ENCODE measurements at regions not wholly inside any gene's neighbourhood (a gene's known extent, or its start where the extent isn't known, plus 50 kb on each side); places are given as distances from the start of the nearest gene placed in this dataset.

GRCh38 chr6:71406865-71407860, 118.6 kb downstream of the OGFRL1 start:
- no peaks in the 10 kb centered on the region for H3K9me3 Mint-ChIP-seq
- peaks cover 38% of the 10 kb centered on the region for H3K36me3 Mint-ChIP-seq (ENCODE audit: low read depth)
- no peak for DNase-seq
- H3K4me3 Mint-ChIP-seq, result no peak overlapping the region
- peak overlapping the region; percentile 67 for H3K27ac Mint-ChIP-seq
- TF ChIP-seq, protein P1, sequence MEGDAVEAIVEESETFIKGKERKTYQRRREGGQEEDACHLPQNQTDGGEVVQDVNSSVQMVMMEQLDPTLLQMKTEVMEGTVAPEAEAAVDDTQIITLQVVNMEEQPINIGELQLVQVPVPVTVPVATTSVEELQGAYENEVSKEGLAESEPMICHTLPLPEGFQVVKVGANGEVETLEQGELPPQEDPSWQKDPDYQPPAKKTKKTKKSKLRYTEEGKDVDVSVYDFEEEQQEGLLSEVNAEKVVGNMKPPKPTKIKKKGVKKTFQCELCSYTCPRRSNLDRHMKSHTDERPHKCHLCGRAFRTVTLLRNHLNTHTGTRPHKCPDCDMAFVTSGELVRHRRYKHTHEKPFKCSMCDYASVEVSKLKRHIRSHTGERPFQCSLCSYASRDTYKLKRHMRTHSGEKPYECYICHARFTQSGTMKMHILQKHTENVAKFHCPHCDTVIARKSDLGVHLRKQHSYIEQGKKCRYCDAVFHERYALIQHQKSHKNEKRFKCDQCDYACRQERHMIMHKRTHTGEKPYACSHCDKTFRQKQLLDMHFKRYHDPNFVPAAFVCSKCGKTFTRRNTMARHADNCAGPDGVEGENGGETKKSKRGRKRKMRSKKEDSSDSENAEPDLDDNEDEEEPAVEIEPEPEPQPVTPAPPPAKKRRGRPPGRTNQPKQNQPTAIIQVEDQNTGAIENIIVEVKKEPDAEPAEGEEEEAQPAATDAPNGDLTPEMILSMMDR (IDR thresholded peaks at IDR 0.05), result no peak
- peaks cover 6% of the 10 kb centered on the region for H3K27me3 Mint-ChIP-seq (ENCODE audit: low read depth, poor library complexity)
- H3K4me1 Mint-ChIP-seq, result peaks cover 55% of the 10 kb centered on the region

DNA sequence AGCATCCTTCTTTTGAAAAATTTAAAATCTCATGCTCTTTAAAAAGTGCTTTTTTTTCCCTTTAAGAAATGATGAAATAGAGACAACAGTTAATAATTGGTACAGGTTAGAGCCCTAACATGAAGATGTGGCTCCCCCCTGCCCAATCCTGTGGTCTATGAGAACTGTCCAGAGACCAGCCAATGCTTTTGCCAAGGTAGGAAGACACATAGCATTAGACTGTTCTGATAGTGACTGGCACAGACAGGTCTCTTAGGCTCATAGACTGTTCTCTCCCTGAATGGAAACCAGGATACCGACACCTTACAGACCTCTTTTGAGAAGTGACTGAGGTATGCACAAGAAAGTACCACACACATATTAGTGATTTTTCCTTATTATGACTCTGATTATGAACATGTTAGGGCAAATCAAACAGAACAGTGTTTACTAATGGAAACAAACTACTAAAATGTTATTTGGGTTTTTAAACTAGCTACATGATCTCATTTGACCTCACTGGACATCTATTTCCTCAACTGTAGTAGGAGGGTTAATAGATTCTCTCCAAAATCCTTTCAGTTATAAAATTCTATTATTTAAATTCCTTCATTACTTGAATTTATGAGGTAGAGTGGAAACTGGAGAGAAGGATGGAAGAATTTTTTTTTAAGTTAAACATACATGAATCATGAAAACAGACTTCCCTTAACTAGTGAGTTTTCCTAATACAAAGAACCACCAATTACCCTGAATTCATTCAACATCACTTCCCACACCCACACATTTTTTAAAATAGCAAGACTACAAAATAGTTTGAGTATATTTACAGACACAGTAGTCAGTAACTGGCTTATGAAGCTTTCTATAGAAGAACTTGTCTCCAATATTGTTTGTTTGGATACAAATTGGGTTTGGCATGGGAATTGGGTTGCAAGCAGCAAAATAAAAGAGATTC, 120.4 kb downstream of the OGFRL1 start:
- H3K9me3 Mint-ChIP-seq, result no peaks in the 10 kb centered on the region
- H3K36me3 Mint-ChIP-seq (ENCODE audit: low read depth), result peaks cover 40% of the 10 kb centered on the region
- no peak for DNase-seq
- H3K4me3 Mint-ChIP-seq, result no peak overlapping the region
- peaks cover 6% of the 10 kb centered on the region for H3K27me3 Mint-ChIP-seq (ENCODE audit: low read depth, poor library complexity)
- peak overlapping the region; percentile 24 for H3K27ac Mint-ChIP-seq
- peaks cover 49% of the 10 kb centered on the region for H3K4me1 Mint-ChIP-seq
- TF ChIP-seq, protein P1 (IDR thresholded peaks at IDR 0.05), result no peak

DNA sequence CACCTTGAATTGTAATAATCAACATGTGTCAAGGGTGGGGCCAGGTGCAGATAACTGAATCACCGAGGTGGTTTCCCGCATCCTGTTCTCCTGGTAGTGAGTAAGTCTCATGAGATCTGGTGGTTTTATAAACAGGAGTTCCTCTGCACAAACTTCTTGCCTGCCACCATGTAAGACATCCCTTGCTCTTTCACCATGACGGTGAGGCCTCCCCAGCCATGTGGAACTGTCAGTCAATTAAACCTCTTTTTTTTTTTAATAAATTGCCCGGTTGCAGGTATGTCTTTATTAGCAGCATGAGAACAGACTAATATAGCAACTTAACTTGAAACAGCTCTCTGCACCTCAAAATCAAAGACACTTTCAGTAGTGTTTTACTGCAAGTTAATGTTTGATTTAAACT, 121.6 kb downstream of the OGFRL1 start:
- H3K4me3 Mint-ChIP-seq, result no peak overlapping the region
- H3K27me3 Mint-ChIP-seq (ENCODE audit: low read depth, poor library complexity), result peaks cover 6% of the 10 kb centered on the region
- no peak overlapping the region for H3K27ac Mint-ChIP-seq
- no peaks in the 10 kb centered on the region for H3K9me3 Mint-ChIP-seq
- TF ChIP-seq, protein P1 (IDR thresholded peaks at IDR 0.05), result no peak
- H3K36me3 Mint-ChIP-seq (ENCODE audit: low read depth), result peaks cover 49% of the 10 kb centered on the region
- no peak for DNase-seq
- peaks cover 44% of the 10 kb centered on the region for H3K4me1 Mint-ChIP-seq

DNA sequence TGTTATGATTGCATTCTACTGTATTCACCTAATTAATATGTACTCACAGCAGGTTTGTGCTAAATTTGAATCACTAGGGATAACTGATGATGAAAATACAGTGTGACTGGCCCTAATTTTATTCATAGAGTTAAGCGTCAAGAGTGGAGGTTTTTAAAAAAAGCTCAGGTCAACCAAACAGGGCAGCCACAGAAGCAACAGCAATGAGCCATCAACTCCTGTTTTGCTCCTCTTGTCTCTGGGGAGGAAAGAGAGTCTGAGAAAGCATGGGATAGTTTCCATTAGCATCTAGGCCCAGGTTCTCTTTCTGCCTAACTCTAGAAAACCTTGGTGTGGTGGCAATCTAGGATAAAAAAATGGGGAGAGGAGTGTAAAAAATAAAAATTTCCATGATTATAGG, 122.1 kb downstream of the OGFRL1 start:
- H3K27me3 Mint-ChIP-seq (ENCODE audit: low read depth, poor library complexity), result peaks cover 6% of the 10 kb centered on the region
- H3K36me3 Mint-ChIP-seq (ENCODE audit: low read depth), result peaks cover 51% of the 10 kb centered on the region
- no peak for DNase-seq
- TF ChIP-seq, protein P1 (IDR thresholded peaks at IDR 0.05), result no peak
- H3K27ac Mint-ChIP-seq, result no peak overlapping the region
- no peaks in the 10 kb centered on the region for H3K9me3 Mint-ChIP-seq
- H3K4me3 Mint-ChIP-seq, result no peak overlapping the region
- peaks cover 40% of the 10 kb centered on the region for H3K4me1 Mint-ChIP-seq

DNA sequence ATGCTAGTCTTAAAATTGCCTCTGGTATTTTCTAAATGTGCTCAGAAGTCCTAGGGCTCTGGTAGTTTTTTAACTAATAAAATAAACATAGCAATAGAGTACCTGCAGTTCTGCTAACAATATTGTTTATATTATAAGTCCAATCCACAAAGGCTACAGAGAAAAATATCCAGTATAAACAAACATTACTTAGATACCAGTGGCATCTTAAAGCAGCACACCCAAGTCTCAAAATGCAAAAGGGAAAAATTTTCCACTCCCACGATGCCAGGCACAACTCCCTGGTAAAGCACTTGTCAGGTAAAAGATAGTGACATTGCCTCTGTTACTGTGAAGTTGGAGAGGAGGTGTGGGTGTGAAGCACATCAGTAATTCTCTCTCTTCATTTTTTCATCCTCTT, 123.3 kb downstream of the OGFRL1 start:
- peaks cover 6% of the 10 kb centered on the region for H3K27me3 Mint-ChIP-seq (ENCODE audit: low read depth, poor library complexity)
- no peak overlapping the region for H3K27ac Mint-ChIP-seq
- H3K9me3 Mint-ChIP-seq, result no peaks in the 10 kb centered on the region
- DNase-seq, result no peak
- H3K36me3 Mint-ChIP-seq (ENCODE audit: low read depth), result peaks cover 53% of the 10 kb centered on the region
- no peak overlapping the region for H3K4me3 Mint-ChIP-seq
- TF ChIP-seq, protein P1 (IDR thresholded peaks at IDR 0.05), result no peak
- H3K4me1 Mint-ChIP-seq, result peaks cover 36% of the 10 kb centered on the region

Data from nephron progenitor cell (in vitro differentiated cells).